Trophoblast cell (in vitro differentiated cells and primary cell): ENCODE measurements at regions not wholly inside any gene's neighbourhood (a gene's known extent, or its start where the extent isn't known, plus 50 kb on each side); places are given as distances from the start of the nearest gene placed in this dataset.

Experiments
- DNase-seq, 2 donors: peaks; one replicate each; pipeline ENCODE4 v3.0.0-alpha.2; 2016
- H2AFZ ChIP-seq: 2 replicates; pipeline ENCODE4 v1.6.1; 2013; ENCODE audit warnings: low read length, moderate library complexity, mild to moderate bottlenecking; ENCODE audit not compliant: insufficient read depth, poor library complexity
- H2AK5ac ChIP-seq: 2 replicates; pipeline ENCODE4 v1.6.1; 2013; ENCODE audit warnings: mild to moderate bottlenecking, low read length
- H2BK120ac ChIP-seq: 2 replicates; pipeline ENCODE4 v1.6.1; 2013; ENCODE audit warnings: low read length, mild to moderate bottlenecking, moderate library complexity; ENCODE audit not compliant: insufficient read depth, poor library complexity
- H2BK12ac ChIP-seq: 2 replicates; pipeline ENCODE4 v1.6.1; 2013; ENCODE audit warnings: mild to moderate bottlenecking, low read length, moderate library complexity
- H2BK5ac ChIP-seq: 2 replicates; pipeline ENCODE4 v1.6.1; 2013; ENCODE audit warnings: low read length, low read depth, moderate library complexity, mild to moderate bottlenecking; ENCODE audit not compliant: poor library complexity
- H3K14ac ChIP-seq: 2 replicates; pipeline ENCODE4 v1.6.1; 2013; ENCODE audit warnings: mild to moderate bottlenecking, low read length
- H3K18ac ChIP-seq: 2 replicates; pipeline ENCODE4 v1.6.1; 2013; ENCODE audit warnings: mild to moderate bottlenecking, low read length
- H3K23ac ChIP-seq: 2 replicates; pipeline ENCODE4 v1.6.1; 2013; ENCODE audit warnings: low read length
- H3K27ac ChIP-seq: 2 replicates; pipeline ENCODE4 v1.5.1; 2013; ENCODE audit warnings: low read depth, mild to moderate bottlenecking, inconsistent platforms, low read length, moderate library complexity
- H3K27me3 ChIP-seq: 2 replicates; pipeline ENCODE4 v1.6.1; 2013; ENCODE audit warnings: inconsistent platforms, mild to moderate bottlenecking, low read length, moderate library complexity; ENCODE audit not compliant: insufficient read depth
- H3K36me3 ChIP-seq, 2 experiments: 1 replicate in 1 of 2; 2 replicates in 1 of 2; pipeline ENCODE4 v1.6.1; 2013; ENCODE audit warnings: low read length in 2 of 2, mild to moderate bottlenecking in 2 of 2, moderate library complexity in 1 of 2; ENCODE audit not compliant: insufficient read depth in 2 of 2, control insufficient read depth in 1 of 2
- H3K4ac ChIP-seq: 2 replicates; pipeline ENCODE4 v1.6.1; 2013; ENCODE audit warnings: low read depth, mild to moderate bottlenecking, low read length, moderate library complexity
- H3K4me1 ChIP-seq, 2 experiments: 1 replicate in 1 of 2; 2 replicates in 1 of 2; pipeline ENCODE4 v1.6.1; 2013; ENCODE audit warnings: low read length in 2 of 2, mild to moderate bottlenecking in 2 of 2, moderate library complexity in 1 of 2; ENCODE audit not compliant: insufficient read depth in 2 of 2, control insufficient read depth in 1 of 2
- H3K4me2 ChIP-seq: 2 replicates; pipeline ENCODE4 v1.6.1; 2013; ENCODE audit warnings: inconsistent platforms, mild to moderate bottlenecking, low read length, moderate library complexity
- H3K4me3 ChIP-seq: 2 replicates; pipeline ENCODE4 v1.5.1; 2013; ENCODE audit warnings: mild to moderate bottlenecking, low read depth, low read length, inconsistent platforms
- H3K79me1 ChIP-seq: one replicate; pipeline ENCODE4 v1.6.1; 2013; ENCODE audit warnings: low read length
- H3K79me2 ChIP-seq: 2 replicates; pipeline ENCODE4 v1.6.1; 2013; ENCODE audit warnings: low read length, mild to moderate bottlenecking; ENCODE audit not compliant: control insufficient read depth, insufficient read depth, poor library complexity
- H3K9ac ChIP-seq: 2 replicates; pipeline ENCODE4 v1.6.1; 2013; ENCODE audit warnings: mild to moderate bottlenecking, low read length
- H3K9me3 ChIP-seq: 2 replicates; pipeline ENCODE4 v1.6.1; 2013; ENCODE audit warnings: low read depth, mild to moderate bottlenecking, control low read depth, inconsistent platforms, low read length; ENCODE audit not compliant: insufficient read depth
- H4K12ac ChIP-seq: 2 replicates; pipeline ENCODE4 v1.6.1; 2013; ENCODE audit warnings: low read depth, mild to moderate bottlenecking, low read length, moderate library complexity
- H4K8ac ChIP-seq: 2 replicates; pipeline ENCODE4 v1.6.1; 2013; ENCODE audit warnings: low read depth, mild to moderate bottlenecking, low read length, moderate library complexity
- H4K91ac ChIP-seq: one replicate; pipeline ENCODE4 v1.6.1; 2013; ENCODE audit warnings: low read depth, mild to moderate bottlenecking, low read length, moderate library complexity
- WGBS: extraction: QIAGEN DNeasy Blood & Tissue Kit; methylation state at CpG from one replicate; pipeline ENCODE4 v1.1.7; 2013; ENCODE audit warnings: missing lambda C conversion rate; ENCODE audit not compliant: insufficient read length, insufficient coverage; ENCODE audit errors: extremely low coverage; 5-methylcytosine and 5-hydroxymethylcytosine counted together

- Histone ChIP-seq H2BK5ac (no peak overlapping the region), H3K9ac (no peak overlapping the region), H3K23ac (no peak overlapping the region), H4K8ac (no peak overlapping the region), H3K4ac (no peak overlapping the region), H3K79me1 (no peaks in the 10 kb centered on the region), H2BK12ac (no peak overlapping the region), H3K27ac (no peak overlapping the region), H3K4me1 (no peaks in the 10 kb centered on the region), H3K4me2 (no peak overlapping the region), H3K36me3 (no peaks in the 10 kb centered on the region), H3K4me3 (no peak overlapping the region), H2AFZ (no peak overlapping the region), H2BK120ac (no peak overlapping the region), H3K79me2 (no peaks in the 10 kb centered on the region), H3K9me3 (no peaks in the 10 kb centered on the region), H3K14ac (no peak overlapping the region), H4K12ac (no peak overlapping the region), H3K27me3 (no peaks in the 10 kb centered on the region), H3K18ac (no peak overlapping the region), H4K91ac (no peak overlapping the region), H2AK5ac (no peak overlapping the region)
- WGBS, result no CpG with 5 or more reads among the region's 5 CpGs
- no peak for DNase-seq
Observed at GRCh38 chr6:139823099-139823807, 448.8 kb upstream of the CITED2 start.

- no peak overlapping the region for H3K14ac ChIP-seq
- H3K23ac ChIP-seq, result no peak overlapping the region
- H3K4me1 ChIP-seq, result no peaks in the 10 kb centered on the region
- no peak overlapping the region for H4K12ac ChIP-seq
- H4K8ac ChIP-seq, result no peak overlapping the region
- no peak for DNase-seq
- no peak overlapping the region for H3K9ac ChIP-seq
- H2BK120ac ChIP-seq, result no peak overlapping the region
- no peak overlapping the region for H3K4me3 ChIP-seq
- H3K4ac ChIP-seq, result no peak overlapping the region
- no peak overlapping the region for H2BK12ac ChIP-seq
- H2AK5ac ChIP-seq, result no peak overlapping the region
- H3K18ac ChIP-seq, result no peak overlapping the region
- no peak overlapping the region for H4K91ac ChIP-seq
- H3K79me2 ChIP-seq, result no peaks in the 10 kb centered on the region
- H3K27me3 ChIP-seq, result no peaks in the 10 kb centered on the region
- no peak overlapping the region for H3K27ac ChIP-seq
- no peaks in the 10 kb centered on the region for H3K36me3 ChIP-seq
- H3K4me2 ChIP-seq, result no peak overlapping the region
- no peaks in the 10 kb centered on the region for H3K79me1 ChIP-seq
- WGBS, result no CpG with 5 or more reads among the region's 2 CpGs
- H2AFZ ChIP-seq, result no peak overlapping the region
- H3K9me3 ChIP-seq, result no peaks in the 10 kb centered on the region
- no peak overlapping the region for H2BK5ac ChIP-seq
Observed at GRCh38 chr6:139821676-139822223, 447.3 kb upstream of the CITED2 start.

- Histone ChIP-seq H3K9me3 (no peaks in the 10 kb centered on the region), H3K4ac (no peak overlapping the region), H4K8ac (no peak overlapping the region), H2AK5ac (no peak overlapping the region), H3K18ac (no peak overlapping the region), H3K4me2 (no peak overlapping the region), H3K27me3 (no peaks in the 10 kb centered on the region), H2BK120ac (no peak overlapping the region), H4K12ac (no peak overlapping the region), H3K27ac (no peak overlapping the region), H3K79me2 (no peaks in the 10 kb centered on the region), H2BK12ac (no peak overlapping the region), H3K4me1 (no peaks in the 10 kb centered on the region), H2AFZ (no peak overlapping the region), H2BK5ac (no peak overlapping the region), H3K4me3 (no peak overlapping the region), H3K9ac (no peak overlapping the region), H3K23ac (no peak overlapping the region), H3K36me3 (no peaks in the 10 kb centered on the region), H3K79me1 (no peaks in the 10 kb centered on the region), H3K14ac (no peak overlapping the region), H4K91ac (no peak overlapping the region)
- no peak for DNase-seq
- no CpG with 5 or more reads among the region's 1 CpG for WGBS
Observed at GRCh38 chr6:139820210-139820609, 445.8 kb upstream of the CITED2 start.

GRCh38 chr6:139819776-139820175 is 445.3 kb upstream of the CITED2 start:
- no peak overlapping the region for H2AFZ ChIP-seq

More at GRCh38 chr6:139819776-139820175, 445.3 kb upstream of the CITED2 start:
- WGBS, result no CpG with 5 or more reads among the region's 4 CpGs
- no peaks in the 10 kb centered on the region for H3K36me3 ChIP-seq
- no peak overlapping the region for H3K27ac ChIP-seq
- no peak overlapping the region for H3K9ac ChIP-seq
- H3K4me2 ChIP-seq, result no peak overlapping the region
- H2BK12ac ChIP-seq, result no peak overlapping the region
- DNase-seq, result no peak
- no peaks in the 10 kb centered on the region for H3K9me3 ChIP-seq
- no peak overlapping the region for H2BK120ac ChIP-seq
- H3K4me1 ChIP-seq, result no peaks in the 10 kb centered on the region
- H3K4me3 ChIP-seq, result no peak overlapping the region
- no peaks in the 10 kb centered on the region for H3K79me2 ChIP-seq
- H3K14ac ChIP-seq, result no peak overlapping the region
- H4K91ac ChIP-seq, result no peak overlapping the region
- H3K27me3 ChIP-seq, result no peaks in the 10 kb centered on the region
- no peak overlapping the region for H4K8ac ChIP-seq
- H3K4ac ChIP-seq, result no peak overlapping the region
- no peak overlapping the region for H2AK5ac ChIP-seq
- H4K12ac ChIP-seq, result no peak overlapping the region
- H3K18ac ChIP-seq, result no peak overlapping the region
- no peaks in the 10 kb centered on the region for H3K79me1 ChIP-seq
- H3K23ac ChIP-seq, result no peak overlapping the region
- H2BK5ac ChIP-seq, result no peak overlapping the region
